Muscle layer of colon (tissue), 2 donors: ENCODE measurements at regions not wholly inside any gene's neighbourhood (a gene's known extent, or its start where the extent isn't known, plus 50 kb on each side); places are given as distances from the start of the nearest gene placed in this dataset.
A peak's percentile ranks its signal among the peaks of the same experiment; 100 is the strongest.

Experiments used
- H3K27ac ChIP-seq: one replicate; pipeline ENCODE4 v1.7.0; 2013; ENCODE audit warnings: low read depth, mild to moderate bottlenecking, low read length, moderate library complexity
- H3K27me3 ChIP-seq, 2 donors: one replicate each; pipeline ENCODE4 v1.7.0; 2013; ENCODE audit warnings: low read length in 2 of 2, mild to moderate bottlenecking in 2 of 2; ENCODE audit not compliant: insufficient read depth in 2 of 2, control insufficient read depth in 1 of 2
- H3K36me3 ChIP-seq: one replicate; pipeline ENCODE4 v1.7.0; 2013; ENCODE audit warnings: mild to moderate bottlenecking, low read length; ENCODE audit not compliant: insufficient read depth
- H3K4me1 ChIP-seq: one replicate; pipeline ENCODE4 v1.7.0; 2013; ENCODE audit warnings: mild to moderate bottlenecking, low read length; ENCODE audit not compliant: insufficient read depth
- H3K4me3 ChIP-seq, 2 donors: one replicate each; pipeline ENCODE4 v1.7.0; 2013; ENCODE audit warnings: low read length in 2 of 2, low read depth in 1 of 2, mild to moderate bottlenecking in 1 of 2, moderate library complexity in 1 of 2
- H3K9ac ChIP-seq: one replicate; pipeline ENCODE4 v1.7.0; 2013; ENCODE audit warnings: low read length
- H3K9me3 ChIP-seq: one replicate; pipeline ENCODE4 v1.7.0; 2013; ENCODE audit warnings: mild to moderate bottlenecking, low read length
- donor health status: abdominal sarcoma.
- donor health status: Adenocarcinoma of cecum.

GRCh38 chr17:36720131-36720530 lies 118.7 kb downstream of the MRM1 start:
- H3K36me3 ChIP-seq: no peaks in the 10 kb centered on the region
- no peaks in the 10 kb centered on the region for H3K4me1 ChIP-seq
- H3K9me3 ChIP-seq: no peaks in the 10 kb centered on the region
- no peaks in the 10 kb centered on the region for H3K27me3 ChIP-seq
- no peak overlapping the region for H3K9ac ChIP-seq
- no peak overlapping the region for H3K4me3 ChIP-seq
- H3K27ac ChIP-seq: no peak overlapping the region

GRCh38 chr17:36721560-36722120 lies 120.3 kb downstream of the MRM1 start:
- Histone ChIP-seq H3K36me3 (no peaks in the 10 kb centered on the region), H3K9ac (no peak overlapping the region), H3K27me3 (no peaks in the 10 kb centered on the region), H3K4me3 (peak overlapping the region; percentile 55 to 58), H3K4me1 (no peaks in the 10 kb centered on the region), H3K27ac (no peak overlapping the region), H3K9me3 (no peaks in the 10 kb centered on the region)

GRCh38 chr17:36722121-36722902 lies 120.9 kb downstream of the MRM1 start:
- H3K9me3 ChIP-seq: no peaks in the 10 kb centered on the region
- no peaks in the 10 kb centered on the region for H3K4me1 ChIP-seq
- peak overlapping the region; percentile 24 for H3K27ac ChIP-seq
- peaks cover 0 to 3% of the 10 kb centered on the region in 2 donors for H3K27me3 ChIP-seq
- H3K4me3 ChIP-seq: peak overlapping the region; percentile 55 to 58
- no peaks in the 10 kb centered on the region for H3K36me3 ChIP-seq
- H3K9ac ChIP-seq: no peak overlapping the region

GRCh38 chr17:36722903-36723263 lies 121.5 kb downstream of the MRM1 start:
- Histone ChIP-seq H3K4me3 (peak overlapping the region in 1 of 2 donors; percentile 58), H3K9me3 (no peaks in the 10 kb centered on the region), H3K27me3 (peaks cover 0 to 6% of the 10 kb centered on the region in 2 donors), H3K4me1 (no peaks in the 10 kb centered on the region), H3K36me3 (no peaks in the 10 kb centered on the region), H3K27ac (no peak overlapping the region), H3K9ac (no peak overlapping the region)

GRCh38 chr17:36723459-36724025 lies 122.2 kb downstream of the MRM1 start:
- H3K9me3 ChIP-seq: no peaks in the 10 kb centered on the region
- H3K4me1 ChIP-seq: no peaks in the 10 kb centered on the region
- H3K27ac ChIP-seq: no peak overlapping the region
- no peaks in the 10 kb centered on the region for H3K36me3 ChIP-seq
- H3K4me3 ChIP-seq: no peak overlapping the region
- peaks cover 0 to 6% of the 10 kb centered on the region in 2 donors for H3K27me3 ChIP-seq
- no peak overlapping the region for H3K9ac ChIP-seq

GRCh38 chr17:36726199-36726598 lies 124.8 kb downstream of the MRM1 start:
- Histone ChIP-seq H3K27me3 (peaks cover 0 to 31% of the 10 kb centered on the region in 2 donors), H3K9me3 (no peaks in the 10 kb centered on the region), H3K27ac (no peak overlapping the region), H3K36me3 (no peaks in the 10 kb centered on the region), H3K4me3 (no peak overlapping the region), H3K4me1 (no peaks in the 10 kb centered on the region), H3K9ac (no peak overlapping the region)

GRCh38 chr17:36727052-36727451 lies 125.7 kb downstream of the MRM1 start:
- Histone ChIP-seq H3K27ac (no peak overlapping the region), H3K9ac (no peak overlapping the region), H3K36me3 (no peaks in the 10 kb centered on the region), H3K4me1 (no peaks in the 10 kb centered on the region), H3K27me3 (peaks cover 0 to 39% of the 10 kb centered on the region in 2 donors), H3K9me3 (no peaks in the 10 kb centered on the region), H3K4me3 (no peak overlapping the region)

- no peak overlapping the region for H3K4me3 ChIP-seq
- H3K9me3 ChIP-seq: no peaks in the 10 kb centered on the region
- peaks cover 0 to 40% of the 10 kb centered on the region in 2 donors for H3K27me3 ChIP-seq
- no peak overlapping the region for H3K9ac ChIP-seq
- no peak overlapping the region for H3K27ac ChIP-seq
- H3K36me3 ChIP-seq: no peaks in the 10 kb centered on the region
- H3K4me1 ChIP-seq: no peaks in the 10 kb centered on the region
These were observed 126.2 kb downstream of the MRM1 start for GRCh38 chr17:36727577-36727976.

GRCh38 chr17:36728030-36728991 lies 126.9 kb downstream of the MRM1 start:
- peaks cover 0 to 40% of the 10 kb centered on the region in 2 donors for H3K27me3 ChIP-seq
- no peak overlapping the region for H3K27ac ChIP-seq
- no peak overlapping the region for H3K9ac ChIP-seq

GRCh38 chr17:36730095-36730808 lies 128.9 kb downstream of the MRM1 start:
- Histone ChIP-seq H3K9ac (no peak overlapping the region), H3K27ac (no peak overlapping the region), H3K36me3 (no peaks in the 10 kb centered on the region), H3K27me3 (peaks cover 0 to 40% of the 10 kb centered on the region in 2 donors), H3K4me1 (no peaks in the 10 kb centered on the region), H3K4me3 (no peak overlapping the region), H3K9me3 (no peaks in the 10 kb centered on the region)

More at GRCh38 chr17:36728030-36728991, 126.9 kb downstream of the MRM1 start:
- H3K4me1 ChIP-seq: no peaks in the 10 kb centered on the region
- no peaks in the 10 kb centered on the region for H3K9me3 ChIP-seq
- no peaks in the 10 kb centered on the region for H3K36me3 ChIP-seq
- no peak overlapping the region for H3K4me3 ChIP-seq
